ENCODE measurements at regions not wholly inside any gene's neighbourhood (a gene's known extent, or its start where the extent isn't known, plus 50 kb on each side); places are given as distances from the start of the nearest gene placed in this dataset.

GRCh38 chrX:142001934-142002333, 98.2 kb downstream of the MAGEC1 start (continued):
- TF ChIP-seq, protein P1, sequence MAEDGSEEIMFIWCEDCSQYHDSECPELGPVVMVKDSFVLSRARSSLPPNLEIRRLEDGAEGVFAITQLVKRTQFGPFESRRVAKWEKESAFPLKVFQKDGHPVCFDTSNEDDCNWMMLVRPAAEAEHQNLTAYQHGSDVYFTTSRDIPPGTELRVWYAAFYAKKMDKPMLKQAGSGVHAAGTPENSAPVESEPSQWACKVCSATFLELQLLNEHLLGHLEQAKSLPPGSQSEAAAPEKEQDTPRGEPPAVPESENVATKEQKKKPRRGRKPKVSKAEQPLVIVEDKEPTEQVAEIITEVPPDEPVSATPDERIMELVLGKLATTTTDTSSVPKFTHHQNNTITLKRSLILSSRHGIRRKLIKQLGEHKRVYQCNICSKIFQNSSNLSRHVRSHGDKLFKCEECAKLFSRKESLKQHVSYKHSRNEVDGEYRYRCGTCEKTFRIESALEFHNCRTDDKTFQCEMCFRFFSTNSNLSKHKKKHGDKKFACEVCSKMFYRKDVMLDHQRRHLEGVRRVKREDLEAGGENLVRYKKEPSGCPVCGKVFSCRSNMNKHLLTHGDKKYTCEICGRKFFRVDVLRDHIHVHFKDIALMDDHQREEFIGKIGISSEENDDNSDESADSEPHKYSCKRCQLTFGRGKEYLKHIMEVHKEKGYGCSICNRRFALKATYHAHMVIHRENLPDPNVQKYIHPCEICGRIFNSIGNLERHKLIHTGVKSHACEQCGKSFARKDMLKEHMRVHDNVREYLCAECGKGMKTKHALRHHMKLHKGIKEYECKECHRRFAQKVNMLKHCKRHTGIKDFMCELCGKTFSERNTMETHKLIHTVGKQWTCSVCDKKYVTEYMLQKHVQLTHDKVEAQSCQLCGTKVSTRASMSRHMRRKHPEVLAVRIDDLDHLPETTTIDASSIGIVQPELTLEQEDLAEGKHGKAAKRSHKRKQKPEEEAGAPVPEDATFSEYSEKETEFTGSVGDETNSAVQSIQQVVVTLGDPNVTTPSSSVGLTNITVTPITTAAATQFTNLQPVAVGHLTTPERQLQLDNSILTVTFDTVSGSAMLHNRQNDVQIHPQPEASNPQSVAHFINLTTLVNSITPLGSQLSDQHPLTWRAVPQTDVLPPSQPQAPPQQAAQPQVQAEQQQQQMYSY (CRISPR knock-in tag; IDR thresholded peaks at IDR 0.05) = no peak

DNA sequence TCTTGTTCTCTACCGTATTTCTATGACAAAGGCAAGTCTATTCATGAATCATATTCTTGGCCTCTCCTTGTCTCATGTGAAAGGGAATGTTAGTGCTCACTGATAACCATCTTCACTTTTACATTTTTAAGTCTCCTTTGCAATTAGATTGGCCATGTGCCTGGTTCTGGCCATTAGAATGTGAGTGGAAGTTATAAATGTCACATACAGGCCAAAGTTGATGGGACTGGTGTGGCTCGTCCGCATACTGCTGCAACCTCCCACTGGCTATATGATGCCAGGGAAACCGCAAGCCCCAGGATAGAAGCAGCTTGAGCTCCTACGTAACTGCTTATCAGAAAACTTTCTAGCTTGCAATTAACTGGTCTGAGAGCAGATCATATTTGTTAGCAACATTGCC, 86.1 kb downstream of the MAGEC1 start:
- ATAC-seq (no peak), DNase-seq (ENCODE audit: low spot score) (no peak)
- TF ChIP-seq ESRRA (CRISPR knock-in tag; IDR thresholded peaks at IDR 0.05; ENCODE audit: borderline replicate concordance) = no peak
- TF ChIP-seq, protein P2, sequence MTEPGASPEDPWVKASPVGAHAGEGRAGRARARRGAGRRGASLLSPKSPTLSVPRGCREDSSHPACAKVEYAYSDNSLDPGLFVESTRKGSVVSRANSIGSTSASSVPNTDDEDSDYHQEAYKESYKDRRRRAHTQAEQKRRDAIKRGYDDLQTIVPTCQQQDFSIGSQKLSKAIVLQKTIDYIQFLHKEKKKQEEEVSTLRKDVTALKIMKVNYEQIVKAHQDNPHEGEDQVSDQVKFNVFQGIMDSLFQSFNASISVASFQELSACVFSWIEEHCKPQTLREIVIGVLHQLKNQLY (CRISPR knock-in tag; IDR thresholded peaks at IDR 0.05) = no peak
- TF ChIP-seq ZBTB21 (CRISPR knock-in tag; IDR thresholded peaks at IDR 0.05; ENCODE audit: borderline replicate concordance) = no peak
- no peak for TF ChIP-seq SP1 (CRISPR knock-in tag; conservative IDR thresholded peaks at IDR 0.05)
- no peak for TF ChIP-seq MYBL2 (CRISPR knock-in tag; IDR thresholded peaks at IDR 0.05)
- no peak for TF ChIP-seq USF1 (CRISPR knock-in tag; IDR thresholded peaks at IDR 0.05)
- no peak for TF ChIP-seq FOXK1 (CRISPR knock-in tag; IDR thresholded peaks at IDR 0.05)
- no peak for TF ChIP-seq ATF1 (CRISPR knock-in tag; IDR thresholded peaks at IDR 0.05)
- TF ChIP-seq HMGXB4 (CRISPR knock-in tag; IDR thresholded peaks at IDR 0.05) = no peak
- no peak for TF ChIP-seq CTCF (IDR thresholded peaks at IDR 0.05)
- TF ChIP-seq GABPB1 (CRISPR knock-in tag; IDR thresholded peaks at IDR 0.05) = no peak
- no peak for TF ChIP-seq AFF4 (CRISPR knock-in tag; IDR thresholded peaks at IDR 0.05; ENCODE audit: borderline replicate concordance)
- Mint-ChIP-seq H3K27ac (no peak overlapping the region), H3K4me3 (no peak overlapping the region), H3K36me3 (peaks cover 18% of the 10 kb centered on the region), H3K4me1 (no peaks in the 10 kb centered on the region), H3K9me3 (peaks cover 28% of the 10 kb centered on the region), H3K27me3 (ENCODE audit: low read depth) (no peaks in the 10 kb centered on the region; the same call in 1 of the 2 replicates)
- POLR2A ChIA-PET = no interaction called here
- CTCF ChIA-PET = no interaction called here
